ENCODE measurements at regions not wholly inside any gene's neighbourhood (a gene's known extent, or its start where the extent isn't known, plus 50 kb on each side); places are given as distances from the start of the nearest gene placed in this dataset.

- peaks cover 6% of the 10 kb centered on the region for H3K4me1 ChIP-seq (ENCODE audit: insufficient read depth, low read length)
- no peak overlapping the region for H3K4me2 ChIP-seq (ENCODE audit: low read length)
- no TSS peak for BruUV-seq (replicated peaks)
- no peak overlapping the region for H3K27ac ChIP-seq (ENCODE audit: low read length)
- CTCF ChIA-PET, result no interaction called here
- no peak for DNase-seq
- no peaks in the 10 kb centered on the region for H3K36me3 ChIP-seq (ENCODE audit: low read depth, low read length)
- no peaks in the 10 kb centered on the region for H3F3A ChIP-seq (ENCODE audit: low read length, unreplicated experiment)
- no peak overlapping the region for H3K4me3 ChIP-seq (ENCODE audit: low read length)
- no peaks in the 10 kb centered on the region for H3K27me3 ChIP-seq (ENCODE audit: low read length)
- H3K9me3 ChIP-seq (ENCODE audit: low read length), result no peaks in the 10 kb centered on the region
- TF ChIP-seq CTCF (conservative IDR thresholded peaks at IDR 0.05; ENCODE audit: low read depth, low read length) (no peak), EZH2 (IDR thresholded peaks at IDR 0.05; ENCODE audit: low read length, unreplicated experiment) (no peak), EZH2phosphoT487 (IDR thresholded peaks at IDR 0.05; ENCODE audit: borderline replicate concordance, low read length) (no peak)
- H3K9ac ChIP-seq (ENCODE audit: low read length), result no peak overlapping the region
- no peaks in the 10 kb centered on the region for H4K20me1 ChIP-seq (ENCODE audit: low read length)
- POLR2A ChIA-PET (ENCODE audit: unreplicated experiment), result no interaction called here
- intact Hi-C loops (cut with micrococcal nuclease), result loop anchor here (5.0 kb wide), 1 partner anchor 420 kb away; no protein-coding TSS in a partner anchor
- H2AFZ ChIP-seq (ENCODE audit: low read length), result no peak overlapping the region
- no peaks in the 10 kb centered on the region for H3K9me2 ChIP-seq (replicated peaks; ENCODE audit: low read length)
- H3K79me2 ChIP-seq (ENCODE audit: low read length), result no peaks in the 10 kb centered on the region
- no peak for ATAC-seq
Measured at GRCh38 chr12:115421796-115422709, 738.1 kb upstream of the TBX3 start.

- intact Hi-C loops (cut with micrococcal nuclease), result loop anchor here (5.0 kb wide), 1 partner anchor 421 kb away; no protein-coding TSS in a partner anchor
- Histone ChIP-seq H3K36me3 (ENCODE audit: low read depth, low read length) (no peaks in the 10 kb centered on the region), H3K9me3 (ENCODE audit: low read length) (no peaks in the 10 kb centered on the region), H3K4me3 (ENCODE audit: low read length) (no peak overlapping the region), H3K9ac (ENCODE audit: low read length) (no peak overlapping the region), H3K9me2 (replicated peaks; ENCODE audit: low read length) (no peaks in the 10 kb centered on the region), H2AFZ (ENCODE audit: low read length) (no peak overlapping the region), H3K79me2 (ENCODE audit: low read length) (no peaks in the 10 kb centered on the region), H3K4me1 (ENCODE audit: insufficient read depth, low read length) (peaks cover 6% of the 10 kb centered on the region), H3F3A (ENCODE audit: low read length, unreplicated experiment) (no peaks in the 10 kb centered on the region), H3K27ac (ENCODE audit: low read length) (no peak overlapping the region), H3K27me3 (ENCODE audit: low read length) (no peaks in the 10 kb centered on the region), H3K4me2 (ENCODE audit: low read length) (no peak overlapping the region), H4K20me1 (ENCODE audit: low read length) (no peaks in the 10 kb centered on the region)
- TF ChIP-seq CTCF (conservative IDR thresholded peaks at IDR 0.05; ENCODE audit: low read depth, low read length) (no peak), EZH2phosphoT487 (IDR thresholded peaks at IDR 0.05; ENCODE audit: borderline replicate concordance, low read length) (no peak), EZH2 (IDR thresholded peaks at IDR 0.05; ENCODE audit: low read length, unreplicated experiment) (no peak)
- DNase-seq (no peak), ATAC-seq (no peak)
- POLR2A ChIA-PET (ENCODE audit: unreplicated experiment), result no interaction called here
- CTCF ChIA-PET, result no interaction called here
- BruUV-seq (replicated peaks), result no TSS peak
Measured at GRCh38 chr12:115421350-115421749, 737.4 kb upstream of the TBX3 start.

GRCh38 chr12:115419145-115419646 lies 735.2 kb upstream of the TBX3 start:
- CTCF ChIA-PET, result no interaction called here
- no peak for TF ChIP-seq EZH2phosphoT487 (IDR thresholded peaks at IDR 0.05; ENCODE audit: borderline replicate concordance, low read length)
- TF ChIP-seq EZH2 (IDR thresholded peaks at IDR 0.05; ENCODE audit: low read length, unreplicated experiment), result no peak
- no peak for TF ChIP-seq CTCF (conservative IDR thresholded peaks at IDR 0.05; ENCODE audit: low read depth, low read length)
- H3K27ac ChIP-seq (ENCODE audit: low read length), result no peak overlapping the region
- H3K4me3 ChIP-seq (ENCODE audit: low read length), result no peak overlapping the region
- H3K4me2 ChIP-seq (ENCODE audit: low read length), result no peak overlapping the region
- DNase-seq, result no peak
- H3K27me3 ChIP-seq (ENCODE audit: low read length), result no peaks in the 10 kb centered on the region
- BruUV-seq (replicated peaks), result no TSS peak
- intact Hi-C loops (cut with micrococcal nuclease), result no loop called here
- no peak overlapping the region for H2AFZ ChIP-seq (ENCODE audit: low read length)
- H3K36me3 ChIP-seq (ENCODE audit: low read depth, low read length), result no peaks in the 10 kb centered on the region
- no peaks in the 10 kb centered on the region for H3K9me2 ChIP-seq (replicated peaks; ENCODE audit: low read length)
- no peaks in the 10 kb centered on the region for H3K79me2 ChIP-seq (ENCODE audit: low read length)
- H3K9me3 ChIP-seq (ENCODE audit: low read length), result no peaks in the 10 kb centered on the region
- H4K20me1 ChIP-seq (ENCODE audit: low read length), result no peaks in the 10 kb centered on the region
- H3K4me1 ChIP-seq (ENCODE audit: insufficient read depth, low read length), result peaks cover 6% of the 10 kb centered on the region
- no peaks in the 10 kb centered on the region for H3F3A ChIP-seq (ENCODE audit: low read length, unreplicated experiment)
- ATAC-seq, result no peak
- POLR2A ChIA-PET (ENCODE audit: unreplicated experiment), result no interaction called here
- no peak overlapping the region for H3K9ac ChIP-seq (ENCODE audit: low read length)
